ENCODE measurements at regions not wholly inside any gene's neighbourhood (a gene's known extent, or its start where the extent isn't known, plus 50 kb on each side); places are given as distances from the start of the nearest gene placed in this dataset.

- no peak overlapping the region for H3K27ac Mint-ChIP-seq
- peaks cover 34% of the 10 kb centered on the region for H3K4me1 Mint-ChIP-seq
- H3K27me3 Mint-ChIP-seq (ENCODE audit: low read depth): peaks cover 4% of the 10 kb centered on the region
- H3K36me3 Mint-ChIP-seq (ENCODE audit: low read depth): no peaks in the 10 kb centered on the region
- no peak for TF ChIP-seq CTCF (IDR thresholded peaks at IDR 0.05; ENCODE audit: unreplicated experiment in 3 of 3)
- no peaks in the 10 kb centered on the region for H3K9me3 Mint-ChIP-seq
- no peak overlapping the region for H3K4me3 Mint-ChIP-seq
These were observed 385.2 kb upstream of the ARID1B start for GRCh38 chr6:156391977-156392376.

GRCh38 chr6:156391061-156391672 lies 386.0 kb upstream of the ARID1B start:
- H3K36me3 Mint-ChIP-seq (ENCODE audit: low read depth): no peaks in the 10 kb centered on the region
- H3K4me1 Mint-ChIP-seq: peaks cover 29% of the 10 kb centered on the region
- TF ChIP-seq CTCF (IDR thresholded peaks at IDR 0.05; ENCODE audit: unreplicated experiment in 3 of 3): no peak
- H3K27me3 Mint-ChIP-seq (ENCODE audit: low read depth): peaks cover 4% of the 10 kb centered on the region
- H3K4me3 Mint-ChIP-seq: no peak overlapping the region
- H3K9me3 Mint-ChIP-seq: peaks cover under 1% of the 10 kb centered on the region
- H3K27ac Mint-ChIP-seq: no peak overlapping the region

- Mint-ChIP-seq H3K9me3 (peaks cover 4% of the 10 kb centered on the region), H3K36me3 (ENCODE audit: low read depth) (no peaks in the 10 kb centered on the region), H3K4me1 (peaks cover 26% of the 10 kb centered on the region), H3K4me3 (no peak overlapping the region), H3K27ac (no peak overlapping the region), H3K27me3 (ENCODE audit: low read depth) (peaks cover 4% of the 10 kb centered on the region)
- TF ChIP-seq CTCF (IDR thresholded peaks at IDR 0.05; ENCODE audit: unreplicated experiment in 3 of 3): no peak
These were observed 386.6 kb upstream of the ARID1B start for GRCh38 chr6:156390621-156391020.

- no peak for TF ChIP-seq CTCF (IDR thresholded peaks at IDR 0.05; ENCODE audit: unreplicated experiment in 3 of 3)
- Mint-ChIP-seq H3K27me3 (ENCODE audit: low read depth) (peaks cover 4% of the 10 kb centered on the region), H3K36me3 (ENCODE audit: low read depth) (no peaks in the 10 kb centered on the region), H3K4me1 (peaks cover 18% of the 10 kb centered on the region), H3K9me3 (peaks cover 4% of the 10 kb centered on the region), H3K27ac (no peak overlapping the region), H3K4me3 (no peak overlapping the region)
These were observed 387.9 kb upstream of the ARID1B start for GRCh38 chr6:156389296-156389695.

GRCh38 chr6:156387472-156387871 lies 389.7 kb upstream of the ARID1B start:
- TF ChIP-seq CTCF (IDR thresholded peaks at IDR 0.05; ENCODE audit: unreplicated experiment in 3 of 3): no peak
- Mint-ChIP-seq H3K36me3 (ENCODE audit: low read depth) (no peaks in the 10 kb centered on the region), H3K4me3 (no peak overlapping the region), H3K4me1 (peaks cover 8% of the 10 kb centered on the region), H3K27me3 (ENCODE audit: low read depth) (peaks cover 4% of the 10 kb centered on the region), H3K9me3 (peaks cover 4% of the 10 kb centered on the region), H3K27ac (no peak overlapping the region)

- peaks cover 4% of the 10 kb centered on the region for H3K27me3 Mint-ChIP-seq (ENCODE audit: low read depth)
- H3K36me3 Mint-ChIP-seq (ENCODE audit: low read depth): no peaks in the 10 kb centered on the region
- peaks cover 4% of the 10 kb centered on the region for H3K9me3 Mint-ChIP-seq
- H3K27ac Mint-ChIP-seq: no peak overlapping the region
- no peak for TF ChIP-seq CTCF (IDR thresholded peaks at IDR 0.05; ENCODE audit: unreplicated experiment in 3 of 3)
- H3K4me3 Mint-ChIP-seq: no peak overlapping the region
- no peaks in the 10 kb centered on the region for H3K4me1 Mint-ChIP-seq
These were observed 394.1 kb upstream of the ARID1B start for GRCh38 chr6:156383059-156383458.
